ENCODE measurements at regions not wholly inside any gene's neighbourhood (a gene's known extent, or its start where the extent isn't known, plus 50 kb on each side); places are given as distances from the start of the nearest gene placed in this dataset.

DNA sequence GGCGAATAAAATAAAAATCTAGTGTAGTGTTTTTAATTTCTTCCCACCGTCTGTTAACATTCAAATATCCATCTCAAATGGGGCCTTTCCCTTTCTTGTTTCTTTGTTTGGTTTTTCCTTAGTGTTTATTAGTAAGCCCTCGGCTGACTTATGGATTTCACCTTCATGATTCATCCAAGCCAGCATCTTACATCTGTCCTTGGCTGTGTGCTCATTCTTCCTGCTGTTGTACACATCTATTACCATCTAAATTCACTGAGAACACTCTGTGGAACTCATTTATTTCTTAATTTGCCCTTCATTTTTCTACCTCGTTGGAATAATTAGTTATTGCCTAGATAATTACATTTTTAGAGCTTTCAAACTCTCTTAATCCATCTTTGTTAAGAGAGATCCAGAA, 84.9 kb downstream of the SPCS3 start:
- TF ChIP-seq, protein P1, sequence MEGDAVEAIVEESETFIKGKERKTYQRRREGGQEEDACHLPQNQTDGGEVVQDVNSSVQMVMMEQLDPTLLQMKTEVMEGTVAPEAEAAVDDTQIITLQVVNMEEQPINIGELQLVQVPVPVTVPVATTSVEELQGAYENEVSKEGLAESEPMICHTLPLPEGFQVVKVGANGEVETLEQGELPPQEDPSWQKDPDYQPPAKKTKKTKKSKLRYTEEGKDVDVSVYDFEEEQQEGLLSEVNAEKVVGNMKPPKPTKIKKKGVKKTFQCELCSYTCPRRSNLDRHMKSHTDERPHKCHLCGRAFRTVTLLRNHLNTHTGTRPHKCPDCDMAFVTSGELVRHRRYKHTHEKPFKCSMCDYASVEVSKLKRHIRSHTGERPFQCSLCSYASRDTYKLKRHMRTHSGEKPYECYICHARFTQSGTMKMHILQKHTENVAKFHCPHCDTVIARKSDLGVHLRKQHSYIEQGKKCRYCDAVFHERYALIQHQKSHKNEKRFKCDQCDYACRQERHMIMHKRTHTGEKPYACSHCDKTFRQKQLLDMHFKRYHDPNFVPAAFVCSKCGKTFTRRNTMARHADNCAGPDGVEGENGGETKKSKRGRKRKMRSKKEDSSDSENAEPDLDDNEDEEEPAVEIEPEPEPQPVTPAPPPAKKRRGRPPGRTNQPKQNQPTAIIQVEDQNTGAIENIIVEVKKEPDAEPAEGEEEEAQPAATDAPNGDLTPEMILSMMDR (conservative IDR thresholded peaks at IDR 0.05), result no peak
- no peak for TF ChIP-seq EZH2 (IDR thresholded peaks at IDR 0.05; ENCODE audit: low read depth)
